ENCODE measurements at regions not wholly inside any gene's neighbourhood (a gene's known extent, or its start where the extent isn't known, plus 50 kb on each side); places are given as distances from the start of the nearest gene placed in this dataset.

- TF ChIP-seq CTCF (conservative IDR thresholded peaks at IDR 0.05; ENCODE audit: low read depth, low read length) (no peak), EZH2 (IDR thresholded peaks at IDR 0.05; ENCODE audit: borderline replicate concordance, low read depth, low read length, poor library complexity, severe bottlenecking) (no peak)
Observed at GRCh38 chr2:77831060-77831459, 308.9 kb upstream of the LRRTM4 start.

All from A673 (cell line).